ENCODE measurements at regions not wholly inside any gene's neighbourhood (a gene's known extent, or its start where the extent isn't known, plus 50 kb on each side); places are given as distances from the start of the nearest gene placed in this dataset.
"Not testable (repeated sequence)": the region's sequence is repeated elsewhere in the genome, so short reads cannot be mapped to it uniquely, and the experiment has no call there.

DNA sequence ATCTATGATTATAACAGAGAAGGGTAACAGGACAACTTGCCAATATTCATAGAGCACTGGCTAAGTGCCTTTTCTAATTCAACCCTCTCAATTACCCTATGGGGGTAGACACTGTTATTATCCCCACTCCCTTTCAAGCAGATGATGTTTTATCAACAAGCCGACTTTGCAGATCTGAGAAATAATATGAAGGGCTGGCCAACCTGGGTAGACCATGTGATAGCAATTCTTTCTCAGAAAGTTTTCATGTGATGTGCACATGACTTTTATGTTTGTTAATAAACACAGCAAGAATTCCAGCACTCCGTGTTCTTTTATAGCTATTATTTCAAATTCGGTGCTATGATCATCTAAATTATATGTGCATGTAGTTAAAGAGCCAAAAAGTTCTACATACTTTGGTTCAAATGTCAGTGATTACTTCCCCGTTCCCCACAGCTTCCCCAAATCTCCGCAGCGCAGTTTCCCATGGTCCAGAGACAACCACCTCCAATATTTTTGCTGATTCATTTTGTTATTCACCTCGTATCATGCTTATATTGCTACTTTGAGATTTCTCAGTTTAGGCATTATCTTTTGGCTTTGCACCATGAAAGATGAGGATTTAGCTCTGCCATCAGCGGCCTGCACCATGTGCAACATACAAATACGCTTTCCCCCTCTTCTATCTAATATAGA, 96.7 kb upstream of the GADD45A start:
- no peak for DNase-seq

DNA sequence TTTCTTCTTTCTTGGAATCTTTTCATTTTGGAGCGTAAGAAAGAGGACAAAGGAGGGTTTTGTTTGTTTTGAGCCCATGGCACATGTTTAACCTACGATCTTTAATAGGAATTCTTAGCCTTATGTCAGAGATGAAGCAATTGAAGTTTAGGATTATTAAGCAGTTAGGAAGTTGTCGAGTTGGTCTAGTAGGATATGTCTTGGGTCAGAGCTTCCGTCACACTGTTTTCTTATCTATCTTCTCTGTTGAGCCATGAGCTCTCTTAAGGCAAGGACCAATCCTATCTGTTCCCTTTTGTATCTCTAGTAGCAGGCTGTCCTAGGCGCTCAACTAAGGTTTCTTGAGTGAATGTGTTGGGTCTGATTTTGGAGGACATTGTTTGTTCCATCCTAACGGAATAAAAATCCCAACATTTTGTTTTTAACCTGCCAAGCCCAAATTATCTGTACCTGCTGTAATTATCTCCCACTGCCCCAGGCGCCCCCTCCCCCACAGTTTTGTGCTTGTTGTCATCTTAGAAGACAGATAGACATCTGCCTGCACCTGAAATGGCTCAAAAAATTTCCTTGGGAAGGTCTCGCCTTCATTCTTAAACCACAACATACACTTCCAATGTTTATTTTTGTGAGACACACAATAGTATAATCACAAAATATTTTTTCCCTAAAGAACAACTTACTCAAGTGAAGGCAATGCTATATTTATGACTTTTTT, 95.3 kb upstream of the GADD45A start:
- DNase-seq: no peak

DNA sequence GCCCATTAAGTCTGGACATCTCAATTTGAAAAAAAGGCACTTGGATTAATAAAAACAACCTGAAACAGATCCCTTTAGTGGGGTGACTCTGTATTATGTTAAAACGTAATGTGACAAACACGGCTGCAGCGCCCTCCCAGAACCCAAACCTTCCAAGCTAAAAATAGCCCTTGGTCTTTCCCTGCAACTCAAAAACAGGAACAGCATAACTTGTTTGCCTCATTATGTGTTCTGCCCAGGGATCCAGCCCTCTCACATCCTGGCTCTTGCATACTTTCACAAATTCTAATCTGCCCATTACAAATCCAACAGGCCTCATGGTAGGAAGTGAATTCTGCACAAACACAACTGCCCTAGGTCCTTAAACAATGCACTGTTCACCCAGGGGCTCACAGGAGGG, 94.7 kb upstream of the GADD45A start:
- DNase-seq: peak; percentile 46

DNA sequence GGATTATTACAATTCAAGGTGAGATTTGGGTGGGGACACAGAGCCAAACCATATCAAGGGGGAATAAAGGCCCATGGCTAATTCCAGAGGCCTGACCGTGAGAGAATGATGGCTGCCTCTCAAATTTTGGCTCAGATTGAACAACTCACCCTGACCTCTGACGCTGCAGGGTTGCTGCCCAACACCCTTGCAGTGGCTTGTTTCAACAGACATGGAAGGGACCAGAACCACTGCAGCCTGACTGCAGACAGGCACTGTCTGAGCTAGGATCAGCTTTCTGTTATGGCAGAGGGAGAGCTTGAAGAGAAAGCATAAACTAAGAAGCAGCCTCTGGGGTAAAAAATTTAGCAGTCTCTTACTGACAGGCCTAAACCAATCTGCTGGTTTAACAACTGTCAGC, 90.2 kb upstream of the GADD45A start:
- DNase-seq: no peak

DNA sequence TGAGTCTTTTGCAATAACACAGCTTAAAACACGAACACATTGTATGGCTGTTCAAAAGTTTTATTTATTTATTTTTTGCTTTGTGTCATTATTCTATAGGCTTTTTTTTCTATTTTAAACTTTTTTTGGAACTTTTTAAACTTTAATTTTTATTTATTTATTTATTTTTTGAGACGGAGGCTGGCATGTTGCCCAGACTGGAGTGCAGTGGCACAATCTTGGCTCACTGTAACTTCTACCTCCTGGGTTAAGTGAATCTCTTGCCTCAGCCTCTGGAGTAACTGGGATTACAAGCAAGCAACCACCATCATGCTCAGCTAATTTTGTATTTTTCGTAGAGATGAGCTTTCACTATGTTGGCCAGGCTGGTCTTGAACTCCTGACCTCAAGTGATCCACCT, 88.3 kb upstream of the GADD45A start:
- no peak for DNase-seq

DNA sequence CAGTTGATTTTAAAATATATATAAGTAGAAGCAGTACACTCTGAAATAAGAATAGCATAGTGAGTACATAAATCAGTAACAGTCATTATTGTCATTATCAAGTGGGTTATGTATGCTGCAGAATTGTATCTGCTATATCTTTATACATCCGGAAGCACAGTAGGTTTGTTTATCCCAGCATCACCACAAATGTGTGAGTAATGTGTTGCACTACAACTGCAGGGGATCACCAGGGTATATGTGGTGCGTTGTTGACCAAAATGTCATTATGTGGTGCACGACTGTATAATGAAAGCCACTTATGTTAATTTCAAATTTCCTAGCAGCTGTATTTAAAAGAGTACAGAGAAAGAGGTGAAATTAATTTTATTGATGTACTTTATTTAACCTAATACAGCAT, 87.7 kb upstream of the GADD45A start:
- DNase-seq: no peak

DNA sequence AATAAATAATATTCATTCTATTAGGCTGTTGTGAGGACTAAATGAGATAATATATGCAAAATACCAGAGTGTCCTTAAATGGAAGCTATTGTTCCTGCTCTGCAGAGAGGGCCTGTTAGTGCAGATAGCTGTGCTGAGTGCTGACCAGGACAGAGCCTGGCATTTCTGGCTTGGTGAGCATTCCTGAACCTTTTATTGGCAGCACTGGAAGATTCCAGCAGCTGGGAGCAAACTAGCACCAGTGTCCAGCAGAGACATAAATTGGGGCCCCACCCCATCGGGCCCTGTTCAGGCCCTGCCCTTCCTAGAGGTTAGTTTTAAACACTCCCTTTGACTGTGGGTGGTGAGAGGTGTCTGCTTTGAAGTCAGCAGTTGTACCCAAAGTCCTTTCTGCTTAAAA, 85.9 kb upstream of the GADD45A start:
- DNase-seq: no peak

DNA sequence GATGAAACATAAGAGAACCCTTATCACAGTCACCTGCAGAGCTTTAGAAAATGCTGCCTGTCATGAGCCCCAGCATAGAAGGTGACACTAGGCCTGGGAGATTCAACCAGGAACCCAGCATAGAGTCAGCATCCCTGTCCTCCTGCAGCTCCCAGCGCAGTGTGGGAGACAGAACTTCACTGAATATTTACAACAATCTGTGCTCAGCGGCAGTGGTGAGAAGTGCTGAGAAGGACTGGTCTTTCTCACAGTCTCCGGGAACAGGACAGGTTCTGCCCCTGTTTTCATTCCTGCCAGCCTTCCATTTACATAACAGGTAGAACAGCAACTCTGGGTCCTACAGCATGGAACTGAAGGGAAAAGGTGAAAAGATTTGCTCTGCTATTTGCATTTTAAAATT, 83.5 kb upstream of the GADD45A start:
- no peak for DNase-seq

DNA sequence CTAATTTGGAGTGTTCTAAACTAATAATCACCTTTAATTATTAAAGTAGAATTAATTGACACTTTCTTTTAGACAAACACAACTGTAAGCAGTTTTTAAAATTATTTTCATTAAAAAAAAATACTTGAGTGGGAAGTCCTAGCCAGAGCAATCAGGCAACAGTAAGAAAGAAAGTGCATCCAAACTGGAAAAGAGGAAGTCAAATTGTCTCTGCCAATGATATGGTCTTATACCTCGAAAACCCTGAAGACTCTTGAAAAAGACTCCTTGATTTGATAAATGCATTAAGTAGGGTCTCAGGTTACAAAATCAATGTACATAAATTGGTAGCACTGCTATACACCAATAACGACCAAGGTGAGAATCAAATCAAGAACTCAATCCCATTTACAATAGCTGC, 83.0 kb upstream of the GADD45A start:
- DNase-seq: no peak

DNA sequence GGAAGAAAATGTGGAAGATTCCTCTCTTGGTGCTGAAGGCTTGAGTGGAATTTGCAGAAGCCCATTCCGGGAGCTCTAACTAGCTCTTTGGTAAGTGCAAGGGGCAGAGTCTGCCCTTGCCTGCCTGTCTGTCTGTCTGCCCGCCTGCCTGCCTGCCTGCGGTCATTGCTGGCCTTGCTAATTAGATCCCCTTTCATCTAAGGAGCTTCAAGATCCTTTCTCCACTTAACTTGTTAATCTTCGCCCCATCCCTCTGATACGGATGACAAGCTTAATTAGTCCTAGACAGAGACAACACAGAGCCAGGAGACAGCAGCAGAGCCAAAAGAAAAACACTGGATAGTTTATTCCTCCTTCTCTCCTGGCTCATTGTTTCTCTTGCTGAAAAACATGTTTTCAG, 80.2 kb upstream of the GADD45A start:
- DNase-seq: no peak

DNA sequence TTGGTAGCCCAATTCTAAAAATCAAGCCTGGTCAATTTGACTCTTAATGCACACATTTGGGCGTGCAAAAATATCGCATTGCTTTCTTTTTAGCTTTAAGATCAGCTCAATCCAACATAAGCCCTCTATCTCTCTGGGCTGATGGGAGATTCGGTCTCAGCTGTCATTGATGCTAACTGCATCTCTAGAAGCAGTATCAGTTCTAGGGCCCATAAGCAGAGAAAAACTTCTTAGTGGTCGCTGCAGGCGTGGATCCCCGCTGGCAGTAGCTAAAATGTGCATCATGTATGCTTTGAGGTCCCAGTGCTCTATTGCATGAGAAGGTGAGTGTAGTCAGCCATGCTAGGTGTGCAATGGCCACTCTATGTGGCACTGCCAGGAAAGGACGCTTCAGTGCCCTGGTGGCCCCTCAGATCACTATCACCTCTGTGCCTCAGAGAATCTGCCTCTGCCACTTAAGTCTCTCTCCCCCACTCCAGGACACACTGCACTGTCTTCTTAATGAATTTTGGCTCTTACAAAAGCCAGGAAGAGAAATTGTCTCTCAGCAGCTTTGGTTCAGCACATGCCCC, 79.7 kb upstream of the GADD45A start:
- DNase-seq: no peak

DNA sequence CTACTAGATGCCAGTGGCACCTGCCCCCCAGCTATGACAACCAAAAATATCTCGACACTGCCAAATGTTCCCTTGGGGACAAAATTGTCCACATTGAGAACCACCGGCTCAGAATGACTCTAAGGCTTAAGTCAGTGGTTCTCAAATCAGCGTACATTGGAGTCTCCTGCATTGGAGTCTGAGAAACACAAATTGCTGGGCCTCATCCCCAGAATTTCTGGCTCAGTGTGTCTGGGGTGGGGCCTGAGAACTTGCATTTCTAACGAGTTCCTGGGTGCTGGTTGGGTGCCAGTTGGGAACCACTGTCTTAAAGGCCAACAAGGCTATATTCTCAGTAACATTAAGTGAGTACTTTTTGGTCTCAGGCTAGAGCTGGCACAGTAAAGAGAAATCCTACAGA, 77.7 kb upstream of the GADD45A start:
- DNase-seq: no peak

DNA sequence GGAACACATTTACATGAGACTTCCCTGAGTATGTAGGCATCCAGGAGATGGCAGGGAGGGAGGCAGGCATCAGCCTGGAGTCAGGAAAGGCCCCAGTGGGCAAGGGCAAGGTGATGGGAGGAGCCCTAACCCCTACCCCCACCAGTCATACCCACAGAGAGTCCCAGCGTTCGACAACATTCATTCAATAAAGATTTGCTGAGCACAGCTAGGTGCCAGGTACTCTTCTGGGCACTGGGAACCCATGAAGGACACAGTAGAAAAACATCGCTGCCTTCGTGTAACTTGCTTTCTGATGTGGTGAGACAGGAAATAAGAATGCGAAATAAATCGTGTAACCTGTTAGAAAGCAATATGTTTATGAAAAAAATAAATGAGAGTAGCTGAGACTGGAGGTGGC, 77.3 kb upstream of the GADD45A start:
- DNase-seq: no peak

DNA sequence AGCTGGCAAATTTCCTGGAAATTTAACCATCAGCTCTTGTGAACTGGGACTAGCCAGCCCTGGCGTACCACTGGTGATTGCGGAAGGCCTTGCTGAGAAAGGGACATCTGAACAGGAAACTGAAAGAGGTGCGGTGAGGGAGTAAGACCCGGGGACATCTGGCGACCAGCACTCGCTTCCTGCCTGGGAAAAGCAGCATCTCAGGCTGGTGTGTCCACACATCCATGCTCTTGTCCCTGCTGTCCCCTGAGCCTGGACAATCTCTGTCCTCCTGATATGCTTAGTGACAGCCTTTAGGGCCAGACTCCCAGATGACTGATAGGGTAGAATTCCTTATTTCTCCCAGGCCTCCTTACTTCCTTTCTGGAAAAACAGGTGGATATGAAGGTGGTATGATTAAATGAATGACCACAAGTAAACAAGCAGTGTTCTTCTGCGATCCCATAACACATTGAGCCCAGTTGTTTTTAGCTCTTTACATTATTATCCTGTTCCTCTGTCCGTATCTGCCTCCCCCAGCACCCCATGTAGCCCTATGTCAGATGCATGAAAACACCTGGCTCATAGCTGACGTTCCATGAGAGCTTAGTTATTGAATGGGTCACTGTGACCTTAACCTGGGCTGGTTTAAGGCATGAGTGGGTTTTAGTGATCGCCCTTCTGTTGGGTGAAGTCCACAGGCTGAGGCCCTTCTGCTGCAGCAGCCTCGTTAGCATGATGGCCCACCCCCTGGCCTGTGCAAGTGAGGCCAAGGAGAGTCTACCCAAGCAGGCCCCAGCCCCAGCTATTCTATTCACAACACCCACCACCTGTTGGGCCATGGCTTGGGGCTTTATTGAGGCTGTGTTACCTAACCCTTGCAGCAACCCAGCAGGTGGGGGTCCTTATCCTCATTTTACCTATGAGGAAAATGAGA, 76.1 kb upstream of the GADD45A start:
- no peak for DNase-seq

DNA sequence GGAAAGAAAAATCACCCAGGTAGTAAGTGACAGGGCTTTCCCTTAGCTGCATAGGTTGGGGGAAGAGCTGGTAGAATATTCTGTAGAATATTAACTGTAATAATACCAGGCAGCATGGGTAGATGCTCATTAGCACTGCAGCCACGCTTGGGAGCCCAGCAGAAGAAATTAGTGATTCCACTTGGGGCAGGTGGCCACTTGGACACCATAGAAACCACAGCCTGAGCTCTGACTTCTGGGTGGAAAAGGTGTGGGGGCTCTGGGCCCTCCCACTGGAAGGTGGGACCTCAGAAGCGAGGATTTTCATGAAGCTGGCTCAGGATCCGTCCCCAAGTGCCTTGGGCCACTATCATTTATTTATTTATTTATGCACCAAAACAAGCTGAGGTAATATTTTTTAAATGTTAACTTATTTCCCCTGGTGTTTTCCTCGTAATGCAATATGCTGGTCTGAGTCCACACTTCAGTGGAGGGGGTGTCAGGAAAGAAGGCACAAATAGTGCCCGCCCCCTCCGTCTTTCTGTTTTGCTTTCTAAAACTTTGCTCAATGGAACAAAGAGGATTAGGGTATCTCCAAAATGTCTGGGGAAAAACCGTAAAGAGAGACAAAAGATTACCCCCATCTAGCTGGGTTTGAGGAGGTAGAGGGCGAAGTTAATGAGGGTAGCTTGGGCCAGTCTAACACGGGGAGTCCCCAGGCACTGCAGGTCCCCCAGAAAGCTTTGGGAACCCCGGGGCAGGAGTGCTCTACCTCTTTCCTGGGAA, 75.2 kb upstream of the GADD45A start:
- DNase-seq: no peak

DNA sequence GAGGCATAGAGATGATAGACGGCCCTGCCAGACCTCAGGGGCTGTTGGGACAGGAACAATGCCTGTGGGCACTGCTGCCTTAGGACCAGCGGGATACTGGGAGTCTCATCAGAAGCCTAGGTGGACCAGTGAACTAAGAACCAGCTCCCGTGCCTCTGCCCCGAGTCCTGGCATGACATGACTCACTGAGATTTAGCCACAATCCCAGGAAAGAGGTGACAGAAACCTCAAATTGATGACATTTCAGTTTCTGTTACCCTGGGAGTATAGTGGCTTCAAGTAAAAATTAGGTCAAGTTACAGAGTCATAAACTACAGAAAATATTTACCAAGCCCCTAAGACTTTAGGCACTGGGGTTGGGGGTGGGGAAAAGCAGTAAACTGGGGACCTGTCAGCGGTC, 74.6 kb upstream of the GADD45A start:
- DNase-seq: no peak

DNA sequence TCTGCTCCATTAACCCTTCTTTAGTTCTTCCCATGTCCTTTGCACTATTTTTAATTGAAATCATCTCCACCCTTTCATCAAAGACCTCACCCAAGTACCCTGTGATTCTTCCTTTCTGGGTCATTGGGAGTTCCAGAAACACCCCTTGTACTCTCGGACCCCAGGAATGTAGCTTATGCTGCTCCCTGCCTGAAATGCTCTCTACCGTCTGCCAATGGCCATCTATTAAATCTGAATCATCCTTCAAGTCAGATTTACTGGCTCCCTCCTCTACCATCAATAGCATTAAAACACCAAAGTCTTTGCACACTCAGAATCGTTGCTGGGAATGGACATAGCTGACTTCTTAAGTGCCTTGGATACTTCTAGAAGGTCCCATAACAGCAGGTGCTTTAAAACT, 73.2 kb upstream of the GADD45A start:
- DNase-seq: peak; percentile 22

DNA sequence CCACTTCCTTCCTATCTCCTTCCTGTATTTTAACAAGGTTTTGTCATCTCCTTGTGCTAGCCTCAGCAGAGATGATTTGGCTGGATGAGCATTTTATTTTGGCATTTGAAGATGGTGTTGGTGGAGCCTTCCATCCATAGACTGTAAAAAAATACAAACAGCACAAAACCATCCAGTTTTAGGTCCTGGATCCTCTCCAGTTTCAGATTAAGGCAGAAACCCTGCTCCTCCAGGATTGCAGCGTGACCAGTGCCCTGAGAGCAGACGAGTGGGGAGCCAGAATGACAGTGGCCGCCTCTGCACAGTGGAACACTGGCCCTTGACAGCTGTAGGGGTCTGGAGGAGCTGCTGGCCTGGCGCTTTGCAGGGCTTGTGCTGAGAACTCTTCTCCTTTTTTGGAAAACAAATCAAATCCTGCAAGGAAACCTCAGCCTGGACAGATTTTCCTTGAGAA, 72.2 kb upstream of the GADD45A start:
- no peak for DNase-seq

DNA sequence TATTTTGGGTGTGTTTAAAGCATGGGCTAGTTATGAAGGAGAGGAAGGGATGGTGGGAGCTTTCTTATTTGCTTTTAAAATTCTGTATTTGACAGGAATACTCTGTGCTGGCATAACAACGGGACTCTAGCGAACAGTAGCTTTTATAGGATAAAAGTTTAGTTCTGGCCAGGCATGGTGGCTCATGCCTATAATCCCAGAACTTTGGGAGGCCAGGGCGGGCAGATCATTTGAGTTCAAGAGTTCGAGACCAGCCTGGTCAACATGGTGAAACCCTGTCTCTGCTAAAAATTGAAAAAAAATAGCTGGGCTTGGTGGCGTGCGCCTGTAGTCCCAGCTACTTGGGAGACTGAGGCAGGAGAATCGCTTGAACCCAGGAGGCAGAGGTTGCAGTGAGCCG, 71.5 kb upstream of the GADD45A start:
- DNase-seq: not testable (repeated sequence)

DNA sequence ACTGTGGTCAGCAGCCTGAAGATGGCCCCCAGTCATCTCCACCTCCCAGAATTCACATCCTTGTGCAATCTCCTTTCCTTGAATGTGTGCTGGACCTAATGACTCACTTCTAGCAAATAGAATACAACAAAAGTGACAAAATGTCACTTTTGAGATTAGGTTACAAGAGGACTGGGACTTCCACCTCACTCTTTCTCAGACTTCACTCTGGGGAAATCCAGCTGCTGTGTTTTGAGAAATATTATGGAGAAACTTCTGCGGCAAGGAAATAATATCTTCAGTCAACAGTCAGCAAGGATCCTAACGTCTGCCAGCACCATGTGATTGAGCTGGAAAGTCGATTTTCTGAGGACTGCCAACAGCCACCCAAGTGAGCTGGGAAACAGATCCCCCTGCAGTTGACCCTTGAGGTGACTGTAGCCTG, 70.5 kb upstream of the GADD45A start:
- no peak for DNase-seq

DNA sequence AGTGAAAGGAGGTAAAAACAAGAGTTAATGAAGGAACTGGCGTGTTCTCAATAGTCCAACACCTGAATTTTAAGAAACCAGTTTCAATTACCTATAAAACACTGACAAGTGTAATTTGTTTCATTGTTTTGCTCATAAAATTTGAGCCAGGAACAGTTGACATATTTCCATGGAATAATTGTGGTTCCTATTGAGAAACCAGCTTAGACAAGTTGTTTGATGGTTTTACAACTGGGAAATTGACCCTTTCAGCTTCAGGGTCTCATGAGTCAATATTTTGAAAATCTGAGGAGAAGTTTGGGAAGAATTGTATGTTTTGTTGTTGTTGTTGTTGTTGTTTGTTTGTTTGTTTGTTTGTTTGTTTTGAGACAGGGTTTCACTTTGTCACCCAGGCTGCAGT, 69.1 kb upstream of the GADD45A start:
- no peak for DNase-seq

DNA sequence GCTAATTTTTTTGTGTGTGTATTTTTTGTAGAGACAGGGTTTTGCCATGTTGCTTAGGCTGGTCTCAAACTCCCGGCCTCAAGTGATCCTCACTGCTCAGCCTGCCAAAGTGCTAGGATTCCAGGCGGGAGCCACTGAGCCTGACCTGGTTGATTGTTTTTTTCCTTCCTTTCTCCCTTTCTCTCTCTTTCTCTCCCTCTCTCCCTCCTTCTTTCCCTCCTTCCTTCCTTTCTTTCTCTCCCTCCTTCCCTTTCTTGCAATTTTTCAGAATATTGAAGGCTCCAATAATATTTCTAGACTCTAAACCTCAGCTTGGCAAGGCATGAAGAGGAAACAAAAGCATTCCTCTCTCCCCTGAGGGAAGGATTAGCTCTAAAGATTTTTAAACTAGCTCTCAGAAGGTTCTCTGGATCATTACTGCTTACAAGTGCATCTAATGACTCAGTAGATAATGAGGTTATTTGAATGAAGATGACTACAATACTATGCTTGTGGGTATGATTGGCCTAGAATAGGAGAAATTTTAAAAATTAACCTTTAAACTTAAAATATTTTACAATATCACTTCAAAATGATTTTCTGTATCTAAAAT, 68.5 kb upstream of the GADD45A start:
- no peak for DNase-seq
